ENCODE measurements at regions not wholly inside any gene's neighbourhood (a gene's known extent, or its start where the extent isn't known, plus 50 kb on each side); places are given as distances from the start of the nearest gene placed in this dataset.

DNA sequence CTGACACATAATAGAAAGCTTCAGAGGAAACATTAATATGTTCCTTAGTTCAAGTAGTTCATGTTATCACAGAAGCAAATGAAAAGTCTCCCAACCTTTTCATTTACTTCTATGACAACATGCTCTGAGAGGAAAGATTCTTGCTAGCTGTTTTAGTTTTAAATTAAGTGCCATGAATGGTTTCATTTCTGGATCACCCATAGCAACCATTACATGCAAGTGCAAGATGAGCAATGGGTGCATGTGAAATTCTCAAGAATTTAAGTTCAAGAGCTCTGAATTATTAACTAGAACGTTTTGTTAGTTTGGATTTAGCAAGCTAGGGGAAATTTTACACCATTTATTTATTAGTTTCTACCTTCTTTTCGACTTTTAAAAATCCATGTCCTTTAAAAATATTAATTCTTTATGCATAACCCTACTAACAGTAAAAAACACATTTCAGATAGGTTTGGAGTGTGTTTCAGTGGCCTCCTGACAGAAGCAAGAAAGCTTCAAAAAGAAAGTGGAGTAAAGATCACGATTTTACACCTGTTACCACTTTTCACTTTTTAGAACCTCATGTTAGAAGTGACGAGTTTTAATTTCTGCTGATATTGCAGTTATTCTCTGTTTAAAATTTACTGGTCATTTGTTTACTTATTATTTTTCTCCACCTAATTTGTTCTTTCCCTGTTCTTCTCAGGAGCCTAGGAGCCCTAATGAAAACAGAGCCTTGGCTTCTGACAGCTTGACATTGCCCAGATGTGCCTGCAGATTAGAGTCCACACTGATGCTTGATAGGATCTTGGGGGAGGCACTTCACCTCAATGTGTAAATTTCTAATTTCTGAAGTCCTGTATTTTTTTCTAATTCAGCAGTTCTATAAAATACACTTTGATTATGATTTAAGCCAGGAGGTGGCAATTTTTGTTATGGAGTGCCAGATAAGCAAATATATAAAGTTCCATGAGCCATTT lies 995.3 kb upstream of the PHF14 start:
- no peak overlapping the region for H2AFZ ChIP-seq (ENCODE audit: low read depth, low read length)
- no peak overlapping the region for H3K4me2 ChIP-seq (ENCODE audit: low read length)
- H3K79me2 ChIP-seq (replicated peaks; ENCODE audit: insufficient read depth, low read length): no peaks in the 10 kb centered on the region
- no peaks in the 10 kb centered on the region for H3K9me2 ChIP-seq (ENCODE audit: insufficient read depth, low read length)
- no peaks in the 10 kb centered on the region for H3K36me3 ChIP-seq (ENCODE audit: insufficient read depth, low read length)
- no peaks in the 10 kb centered on the region for H4K20me1 ChIP-seq (ENCODE audit: insufficient read depth)
- no peak overlapping the region for H3K27ac ChIP-seq (ENCODE audit: low read length)
- no peak for TF ChIP-seq MXI1 (conservative IDR thresholded peaks at IDR 0.05; ENCODE audit: poor library complexity, severe bottlenecking)
- no peak for TF ChIP-seq TAF1 (IDR thresholded peaks at IDR 0.05; ENCODE audit: low read depth)
- TF ChIP-seq, protein P1, sequence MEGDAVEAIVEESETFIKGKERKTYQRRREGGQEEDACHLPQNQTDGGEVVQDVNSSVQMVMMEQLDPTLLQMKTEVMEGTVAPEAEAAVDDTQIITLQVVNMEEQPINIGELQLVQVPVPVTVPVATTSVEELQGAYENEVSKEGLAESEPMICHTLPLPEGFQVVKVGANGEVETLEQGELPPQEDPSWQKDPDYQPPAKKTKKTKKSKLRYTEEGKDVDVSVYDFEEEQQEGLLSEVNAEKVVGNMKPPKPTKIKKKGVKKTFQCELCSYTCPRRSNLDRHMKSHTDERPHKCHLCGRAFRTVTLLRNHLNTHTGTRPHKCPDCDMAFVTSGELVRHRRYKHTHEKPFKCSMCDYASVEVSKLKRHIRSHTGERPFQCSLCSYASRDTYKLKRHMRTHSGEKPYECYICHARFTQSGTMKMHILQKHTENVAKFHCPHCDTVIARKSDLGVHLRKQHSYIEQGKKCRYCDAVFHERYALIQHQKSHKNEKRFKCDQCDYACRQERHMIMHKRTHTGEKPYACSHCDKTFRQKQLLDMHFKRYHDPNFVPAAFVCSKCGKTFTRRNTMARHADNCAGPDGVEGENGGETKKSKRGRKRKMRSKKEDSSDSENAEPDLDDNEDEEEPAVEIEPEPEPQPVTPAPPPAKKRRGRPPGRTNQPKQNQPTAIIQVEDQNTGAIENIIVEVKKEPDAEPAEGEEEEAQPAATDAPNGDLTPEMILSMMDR (IDR thresholded peaks at IDR 0.05; ENCODE audit: poor library complexity, severe bottlenecking): no peak
- no peak for TF ChIP-seq POLR2AphosphoS5 (IDR thresholded peaks at IDR 0.05)
- no peak for TF ChIP-seq EP300 (conservative IDR thresholded peaks at IDR 0.05; ENCODE audit: poor library complexity, severe bottlenecking)
- no peak for TF ChIP-seq SMC3 (conservative IDR thresholded peaks at IDR 0.05; ENCODE audit: poor library complexity)
- no peak for TF ChIP-seq RAD21 (conservative IDR thresholded peaks at IDR 0.05)
- TF ChIP-seq EZH2 (IDR thresholded peaks at IDR 0.05; ENCODE audit: borderline replicate concordance, insufficient read depth, low read length, poor library complexity, severe bottlenecking): no peak
- TF ChIP-seq, protein P2, sequence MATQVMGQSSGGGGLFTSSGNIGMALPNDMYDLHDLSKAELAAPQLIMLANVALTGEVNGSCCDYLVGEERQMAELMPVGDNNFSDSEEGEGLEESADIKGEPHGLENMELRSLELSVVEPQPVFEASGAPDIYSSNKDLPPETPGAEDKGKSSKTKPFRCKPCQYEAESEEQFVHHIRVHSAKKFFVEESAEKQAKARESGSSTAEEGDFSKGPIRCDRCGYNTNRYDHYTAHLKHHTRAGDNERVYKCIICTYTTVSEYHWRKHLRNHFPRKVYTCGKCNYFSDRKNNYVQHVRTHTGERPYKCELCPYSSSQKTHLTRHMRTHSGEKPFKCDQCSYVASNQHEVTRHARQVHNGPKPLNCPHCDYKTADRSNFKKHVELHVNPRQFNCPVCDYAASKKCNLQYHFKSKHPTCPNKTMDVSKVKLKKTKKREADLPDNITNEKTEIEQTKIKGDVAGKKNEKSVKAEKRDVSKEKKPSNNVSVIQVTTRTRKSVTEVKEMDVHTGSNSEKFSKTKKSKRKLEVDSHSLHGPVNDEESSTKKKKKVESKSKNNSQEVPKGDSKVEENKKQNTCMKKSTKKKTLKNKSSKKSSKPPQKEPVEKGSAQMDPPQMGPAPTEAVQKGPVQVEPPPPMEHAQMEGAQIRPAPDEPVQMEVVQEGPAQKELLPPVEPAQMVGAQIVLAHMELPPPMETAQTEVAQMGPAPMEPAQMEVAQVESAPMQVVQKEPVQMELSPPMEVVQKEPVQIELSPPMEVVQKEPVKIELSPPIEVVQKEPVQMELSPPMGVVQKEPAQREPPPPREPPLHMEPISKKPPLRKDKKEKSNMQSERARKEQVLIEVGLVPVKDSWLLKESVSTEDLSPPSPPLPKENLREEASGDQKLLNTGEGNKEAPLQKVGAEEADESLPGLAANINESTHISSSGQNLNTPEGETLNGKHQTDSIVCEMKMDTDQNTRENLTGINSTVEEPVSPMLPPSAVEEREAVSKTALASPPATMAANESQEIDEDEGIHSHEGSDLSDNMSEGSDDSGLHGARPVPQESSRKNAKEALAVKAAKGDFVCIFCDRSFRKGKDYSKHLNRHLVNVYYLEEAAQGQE (IDR thresholded peaks at IDR 0.05; ENCODE audit: borderline replicate concordance): no peak
- H3K4me3 ChIP-seq (ENCODE audit: low read length): no peak overlapping the region
- H3K9ac ChIP-seq (ENCODE audit: low read length): no peak overlapping the region
- H3K9me3 ChIP-seq (ENCODE audit: low read length): no peaks in the 10 kb centered on the region
- no peaks in the 10 kb centered on the region for H3K27me3 ChIP-seq (ENCODE audit: insufficient read depth, low read depth, low read length)
- H3F3A ChIP-seq (ENCODE audit: insufficient read depth, low read length, poor library complexity, severe bottlenecking): no peaks in the 10 kb centered on the region

GRCh38 chr7:9981742-9982349 lies 991.8 kb upstream of the PHF14 start:
- H3K79me2 ChIP-seq (replicated peaks; ENCODE audit: insufficient read depth, low read length): no peaks in the 10 kb centered on the region
- no peaks in the 10 kb centered on the region for H3K9me2 ChIP-seq (ENCODE audit: insufficient read depth, low read length)
- H3K9ac ChIP-seq (ENCODE audit: low read length): no peak overlapping the region
- TF ChIP-seq MXI1 (conservative IDR thresholded peaks at IDR 0.05; ENCODE audit: poor library complexity, severe bottlenecking): no peak
- TF ChIP-seq SMC3 (conservative IDR thresholded peaks at IDR 0.05; ENCODE audit: poor library complexity): no peak
- no peak for TF ChIP-seq POLR2AphosphoS5 (IDR thresholded peaks at IDR 0.05)
- TF ChIP-seq, protein P2 (IDR thresholded peaks at IDR 0.05; ENCODE audit: borderline replicate concordance): no peak
- no peak for TF ChIP-seq RAD21 (conservative IDR thresholded peaks at IDR 0.05)
- TF ChIP-seq TAF1 (IDR thresholded peaks at IDR 0.05; ENCODE audit: low read depth): no peak
- TF ChIP-seq, protein P1 (IDR thresholded peaks at IDR 0.05; ENCODE audit: poor library complexity, severe bottlenecking): no peak
- no peaks in the 10 kb centered on the region for H3F3A ChIP-seq (ENCODE audit: insufficient read depth, low read length, poor library complexity, severe bottlenecking)
- no peak overlapping the region for H3K4me2 ChIP-seq (ENCODE audit: low read length)
- no peaks in the 10 kb centered on the region for H4K20me1 ChIP-seq (ENCODE audit: insufficient read depth)
- no peaks in the 10 kb centered on the region for H3K9me3 ChIP-seq (ENCODE audit: low read length)
- no peak overlapping the region for H2AFZ ChIP-seq (ENCODE audit: low read depth, low read length)
- H3K4me3 ChIP-seq (ENCODE audit: low read length): no peak overlapping the region
- no peaks in the 10 kb centered on the region for H3K27me3 ChIP-seq (ENCODE audit: insufficient read depth, low read depth, low read length)
- H3K27ac ChIP-seq (ENCODE audit: low read length): no peak overlapping the region
- H3K36me3 ChIP-seq (ENCODE audit: insufficient read depth, low read length): no peaks in the 10 kb centered on the region

All from neural cell (in vitro differentiated cells).